ENCODE measurements at regions not wholly inside any gene's neighbourhood (a gene's known extent, or its start where the extent isn't known, plus 50 kb on each side); places are given as distances from the start of the nearest gene placed in this dataset.

GRCh38 chrX:134735015-134735414 lies 62.0 kb downstream of the PABIR2 start:
- H2BK15ac ChIP-seq (ENCODE audit: low read length) = no peak overlapping the region
- TF ChIP-seq CEBPB (IDR thresholded peaks at IDR 0.05; ENCODE audit: low read depth, low read length) (no peak), CREB1 (IDR thresholded peaks at IDR 0.05) (no peak), JUND (IDR thresholded peaks at IDR 0.05; ENCODE audit: low read length) (no peak), CBX5 (IDR thresholded peaks at IDR 0.05; ENCODE audit: low read depth, low read length) (no peak), POLR2A (IDR thresholded peaks at IDR 0.05; ENCODE audit: control extremely low read depth in 1 of 2, low read depth in 2 of 2, low read length in 2 of 2) (no peak), YY1 (IDR thresholded peaks at IDR 0.05; ENCODE audit: low read depth, low read length) (no peak), MAX (IDR thresholded peaks at IDR 0.05) (no peak), RBBP5 (IDR thresholded peaks at IDR 0.05; ENCODE audit: borderline replicate concordance, low read depth, low read length) (no peak), SP4 (IDR thresholded peaks at IDR 0.05; ENCODE audit: low read length) (no peak), RAD21 (IDR thresholded peaks at IDR 0.05 in 1 of 2, conservative IDR thresholded peaks at IDR 0.05 in 1 of 2; ENCODE audit: low read depth in 2 of 2, low read length in 2 of 2) (no peak), RNF2 (IDR thresholded peaks at IDR 0.05; ENCODE audit: borderline replicate concordance, low read depth, low read length, missing control alignments, poor library complexity, severe bottlenecking) (no peak), KDM1A (IDR thresholded peaks at IDR 0.05; ENCODE audit: borderline replicate concordance, low read length) (no peak)
- POLR2A ChIA-PET (ENCODE audit: partially characterized antibody) = no interaction called here

More at GRCh38 chrX:134735015-134735414, 62.0 kb downstream of the PABIR2 start:
- no peak overlapping the region for H3K23ac ChIP-seq (ENCODE audit: insufficient read length)
- H3K4me1 ChIP-seq (replicated peaks in 1 of 4; ENCODE audit: control insufficient read depth in 3 of 4, insufficient read depth in 4 of 4, low read length in 3 of 4) = peaks cover 0 to 7% (median 2%) of the 10 kb centered on the region in 4 experiments; a peak in 4 of 7 replicates
- FAIRE-seq (no peak), DNase-seq (ENCODE audit: low read depth in 1 of 2, low spot score in 2 of 2) (no peak)
- H4K20me1 ChIP-seq (replicated peaks in 1 of 2; ENCODE audit: control insufficient read depth in 1 of 2, insufficient read depth in 2 of 2, low read length in 2 of 2) = no peaks in the 10 kb centered on the region
- no peak overlapping the region for H4K5ac ChIP-seq (ENCODE audit: insufficient read length, low read depth, low read length)
- no peaks in the 10 kb centered on the region for H3K79me2 ChIP-seq (ENCODE audit: control insufficient read depth in 1 of 2, insufficient read depth in 2 of 2, low read length in 2 of 2)
- H3K9ac ChIP-seq (replicated peaks in 1 of 4; ENCODE audit: extremely low read depth in 1 of 4, low read depth in 3 of 4, low read length in 3 of 4) = no peak overlapping the region
- H2BK20ac ChIP-seq (ENCODE audit: low read length) = no peak overlapping the region
- no peak overlapping the region for H4K8ac ChIP-seq (ENCODE audit: extremely low read depth, insufficient read depth, low read length)
- H2BK12ac ChIP-seq (ENCODE audit: low read depth, low read length) = no peak overlapping the region
- H3K4me3 ChIP-seq (ENCODE audit: extremely low read depth in 1 of 4, insufficient read depth in 2 of 4, low read depth in 3 of 4, low read length in 4 of 4) = no peak overlapping the region
- no peak overlapping the region for H3K4me2 ChIP-seq (ENCODE audit: insufficient read depth in 1 of 2, low read depth in 2 of 2, low read length in 2 of 2)
- no peaks in the 10 kb centered on the region for H3K9me3 ChIP-seq (ENCODE audit: insufficient read depth in 2 of 2, low read depth in 1 of 2, low read length in 1 of 2)
- no peak overlapping the region for H2AK5ac ChIP-seq (ENCODE audit: low read depth, low read length)
- no peaks in the 10 kb centered on the region for H3K27me3 ChIP-seq (replicated peaks in 1 of 4; ENCODE audit: control insufficient read depth in 3 of 4, extremely low read depth in 1 of 4, insufficient read depth in 3 of 4, low read length in 3 of 4)
- H3K23me2 ChIP-seq (ENCODE audit: low read depth, low read length) = no peaks in the 10 kb centered on the region
- H3K4ac ChIP-seq (replicated peaks; ENCODE audit: insufficient read length, low read depth, low read length) = no peak overlapping the region
- H2BK120ac ChIP-seq (replicated peaks; ENCODE audit: low read depth, low read length) = no peak overlapping the region
- no peak overlapping the region for H3K27ac ChIP-seq (ENCODE audit: low read depth, low read length)
- 45% methylated on average over 2 of the region's 2 CpGs; no CpG with 5 or more reads in 1 of the 2 experiments for WGBS, 2 experiments (ENCODE audit: extremely low coverage in 1 of 2, insufficient coverage in 1 of 2, insufficient read length in 1 of 2, insufficient replicate concordance in 2 of 2, low coverage in 1 of 2, low lambda C conversion rate in 2 of 2, missing lambda C conversion rate in 1 of 2)
- no peak overlapping the region for H3K56ac ChIP-seq (replicated peaks; ENCODE audit: insufficient read length, low read depth, low read length)
- no peak overlapping the region for H2BK5ac ChIP-seq (ENCODE audit: low read depth, low read length)
- no peak overlapping the region for H3K14ac ChIP-seq (ENCODE audit: insufficient read length)
- no peak overlapping the region for H3K18ac ChIP-seq (ENCODE audit: extremely low read depth, low read length)
- CTCF ChIA-PET (ENCODE audit: partially characterized antibody) = no interaction called here
- no peaks in the 10 kb centered on the region for H3K36me3 ChIP-seq (ENCODE audit: control insufficient read depth in 2 of 4, insufficient read depth in 4 of 4, low read length in 3 of 4)
- no peaks in the 10 kb centered on the region for H3K79me1 ChIP-seq (ENCODE audit: low read depth, low read length)
- H4K91ac ChIP-seq (replicated peaks; ENCODE audit: insufficient read length, low read length) = no peak overlapping the region
- no peak overlapping the region for H2AFZ ChIP-seq (ENCODE audit: low read length)

Data from H1 (cell line).